ENCODE measurements at regions not wholly inside any gene's neighbourhood (a gene's known extent, or its start where the extent isn't known, plus 50 kb on each side); places are given as distances from the start of the nearest gene placed in this dataset.

- Histone ChIP-seq H4K91ac (replicated peaks; ENCODE audit: insufficient read length, low read length) (no peak overlapping the region), H3K9ac (replicated peaks in 1 of 4; ENCODE audit: extremely low read depth in 1 of 4, low read depth in 3 of 4, low read length in 3 of 4) (no peak overlapping the region), H3K27me3 (replicated peaks in 1 of 4; ENCODE audit: control insufficient read depth in 3 of 4, extremely low read depth in 1 of 4, insufficient read depth in 3 of 4, low read length in 3 of 4) (no peaks in the 10 kb centered on the region; a peak in 1 of 7 replicates), H2BK12ac (ENCODE audit: low read depth, low read length) (no peak overlapping the region), H3K4me1 (replicated peaks in 1 of 4; ENCODE audit: control insufficient read depth in 3 of 4, insufficient read depth in 4 of 4, low read length in 3 of 4) (no peaks in the 10 kb centered on the region), H3K23ac (ENCODE audit: insufficient read length) (no peak overlapping the region), H2BK15ac (ENCODE audit: low read length) (no peak overlapping the region), H3K9me3 (ENCODE audit: insufficient read depth in 2 of 2, low read depth in 1 of 2, low read length in 1 of 2) (no peaks in the 10 kb centered on the region), H4K8ac (ENCODE audit: extremely low read depth, insufficient read depth, low read length) (no peak overlapping the region), H3K56ac (replicated peaks; ENCODE audit: insufficient read length, low read depth, low read length) (no peak overlapping the region), H2BK20ac (ENCODE audit: low read length) (no peak overlapping the region), H3K4ac (replicated peaks; ENCODE audit: insufficient read length, low read depth, low read length) (no peak overlapping the region), H2BK5ac (ENCODE audit: low read depth, low read length) (no peak overlapping the region), H3K18ac (ENCODE audit: extremely low read depth, low read length) (no peak overlapping the region), H3K36me3 (ENCODE audit: control insufficient read depth in 2 of 4, insufficient read depth in 4 of 4, low read length in 3 of 4) (no peaks in the 10 kb centered on the region), H2AFZ (ENCODE audit: low read length) (no peak overlapping the region), H2AK5ac (ENCODE audit: low read depth, low read length) (no peak overlapping the region), H3K4me2 (ENCODE audit: insufficient read depth in 1 of 2, low read depth in 2 of 2, low read length in 2 of 2) (no peak overlapping the region), H3K4me3 (ENCODE audit: extremely low read depth in 1 of 4, insufficient read depth in 2 of 4, low read depth in 3 of 4, low read length in 4 of 4) (no peak overlapping the region), H4K5ac (ENCODE audit: insufficient read length, low read depth, low read length) (no peak overlapping the region), H3K79me2 (ENCODE audit: control insufficient read depth in 1 of 2, insufficient read depth in 2 of 2, low read length in 2 of 2) (no peaks in the 10 kb centered on the region), H4K20me1 (replicated peaks in 1 of 2; ENCODE audit: control insufficient read depth in 1 of 2, insufficient read depth in 2 of 2, low read length in 2 of 2) (no peaks in the 10 kb centered on the region), H3K27ac (ENCODE audit: low read depth, low read length) (no peak overlapping the region), H3K14ac (ENCODE audit: insufficient read length) (no peak overlapping the region), H2BK120ac (replicated peaks; ENCODE audit: low read depth, low read length) (no peak overlapping the region), H3K79me1 (ENCODE audit: low read depth, low read length) (no peaks in the 10 kb centered on the region), H3K23me2 (ENCODE audit: low read depth, low read length) (no peaks in the 10 kb centered on the region)
- CTCF ChIA-PET (ENCODE audit: partially characterized antibody) = interaction anchor here (1.6 to 2.5 kb wide), 2 partner anchors 15 to 42 kb away, joined by 3 to 10 read pairs; no protein-coding TSS in a partner anchor
- no peak for FAIRE-seq
- POLR2A ChIA-PET (ENCODE audit: partially characterized antibody) = no interaction called here
- DNase-seq (ENCODE audit: low read depth in 1 of 2, low spot score in 2 of 2) = no peak
- TF ChIP-seq POU5F1 (IDR thresholded peaks at IDR 0.05; ENCODE audit: low read depth, low read length) (no peak), MAFK (IDR thresholded peaks at IDR 0.05; ENCODE audit: low read depth, low read length) (no peak), KDM1A (IDR thresholded peaks at IDR 0.05; ENCODE audit: borderline replicate concordance, low read length) (no peak), USF2 (IDR thresholded peaks at IDR 0.05; ENCODE audit: low read length) (no peak), TBP (IDR thresholded peaks at IDR 0.05; ENCODE audit: low read depth, low read length) (no peak), JUND (IDR thresholded peaks at IDR 0.05; ENCODE audit: low read length) (no peak)
Measured at GRCh38 chr3:24046214-24046613, 101.1 kb downstream of the NR1D2 start.

Measured in H1 (cell line).